Endothelial cell of hepatic sinusoid (primary cell): ENCODE measurements at regions not wholly inside any gene's neighbourhood (a gene's known extent, or its start where the extent isn't known, plus 50 kb on each side); places are given as distances from the start of the nearest gene placed in this dataset.

Experiments used
- in situ Hi-C: cut with HindIII; loops from 2 replicates; pipeline ENCODE4 v1.10.0; 2017; ENCODE audit warnings: low sequenced_read_pairs

GRCh38 chr5:125746917-125747316 lies 676.3 kb upstream of the GRAMD2B start:
- in situ Hi-C loops: no loop called here

- in situ Hi-C loops: no loop called here
These were observed 672.9 kb upstream of the GRAMD2B start for GRCh38 chr5:125750147-125750860.

- in situ Hi-C loops: no loop called here
These were observed 672.4 kb upstream of the GRAMD2B start for GRCh38 chr5:125750861-125751186.

GRCh38 chr5:125756456-125756855 lies 666.8 kb upstream of the GRAMD2B start:
- in situ Hi-C loops: no loop called here

- in situ Hi-C loops: no loop called here
These were observed 656.5 kb upstream of the GRAMD2B start for GRCh38 chr5:125766706-125767105.

- in situ Hi-C loops: no loop called here
These were observed 647.3 kb upstream of the GRAMD2B start for GRCh38 chr5:125775896-125776295.

GRCh38 chr5:125776656-125777139 lies 646.5 kb upstream of the GRAMD2B start:
- in situ Hi-C loops: no loop called here

GRCh38 chr5:125778791-125779190 lies 644.4 kb upstream of the GRAMD2B start:
- in situ Hi-C loops: no loop called here

GRCh38 chr5:125785407-125785806 lies 637.8 kb upstream of the GRAMD2B start:
- in situ Hi-C loops: no loop called here

- in situ Hi-C loops: no loop called here
These were observed 637.2 kb upstream of the GRAMD2B start for GRCh38 chr5:125786021-125786420.

GRCh38 chr5:125793470-125793869 lies 629.7 kb upstream of the GRAMD2B start:
- in situ Hi-C loops: no loop called here

- in situ Hi-C loops: no loop called here
These were observed 628.3 kb upstream of the GRAMD2B start for GRCh38 chr5:125794922-125795321.

- in situ Hi-C loops: no loop called here
These were observed 624.9 kb upstream of the GRAMD2B start for GRCh38 chr5:125798307-125798706.

- in situ Hi-C loops: no loop called here
These were observed 610.6 kb upstream of the GRAMD2B start for GRCh38 chr5:125812651-125813050.

- in situ Hi-C loops: no loop called here
These were observed 609.8 kb upstream of the GRAMD2B start for GRCh38 chr5:125813221-125813974.

GRCh38 chr5:125814119-125814518 lies 609.1 kb upstream of the GRAMD2B start:
- in situ Hi-C loops: no loop called here

- in situ Hi-C loops: no loop called here
These were observed 599.6 kb upstream of the GRAMD2B start for GRCh38 chr5:125823572-125823971.

GRCh38 chr5:125826214-125826613 lies 597.0 kb upstream of the GRAMD2B start:
- in situ Hi-C loops: no loop called here

- in situ Hi-C loops: no loop called here
These were observed 593.9 kb upstream of the GRAMD2B start for GRCh38 chr5:125829349-125829748.

GRCh38 chr5:125833398-125833797 lies 589.8 kb upstream of the GRAMD2B start:
- in situ Hi-C loops: no loop called here

GRCh38 chr5:125834438-125835115 lies 588.6 kb upstream of the GRAMD2B start:
- in situ Hi-C loops: no loop called here
